NOMO-1 (cell line): ENCODE measurements at regions not wholly inside any gene's neighbourhood (a gene's known extent, or its start where the extent isn't known, plus 50 kb on each side); places are given as distances from the start of the nearest gene placed in this dataset.
A peak's percentile ranks its signal among the peaks of the same experiment; 100 is the strongest.

Experiments
- DNase-seq, 2 experiments: peaks; one replicate each; lab custom pipeline; 2025; ENCODE audit not compliant: unreplicated experiment in 2 of 2; lab: John Stamatoyannopoulos, UW

- DNase-seq = no peak
Measured at GRCh38 chr22:19574247-19574646, 50.0 kb upstream of the CLDN5 start.

- DNase-seq = peak; percentile 79 to 81
Measured at GRCh38 chr22:19576460-19577421, 52.5 kb upstream of the CLDN5 start.

- DNase-seq = no peak
Measured at GRCh38 chr22:19577422-19577966, 53.3 kb upstream of the CLDN5 start.

GRCh38 chr22:19578180-19579004 is 54.2 kb upstream of the CLDN5 start:
- no peak for DNase-seq

GRCh38 chr22:19579115-19579811 is 55.1 kb upstream of the CLDN5 start:
- peak; percentile 6 to 32 for DNase-seq

GRCh38 chr22:19579880-19580279 is 55.7 kb upstream of the CLDN5 start:
- DNase-seq = no peak

- no peak for DNase-seq
Measured at GRCh38 chr22:19580291-19580890, 56.2 kb upstream of the CLDN5 start.

- no peak for DNase-seq
Measured at GRCh38 chr22:19582033-19582693, 58.0 kb upstream of the CLDN5 start.

GRCh38 chr22:19586922-19587684 is 62.9 kb upstream of the CLDN5 start:
- no peak for DNase-seq

- no peak for DNase-seq
Measured at GRCh38 chr22:19590696-19591095, 66.5 kb upstream of the CLDN5 start.

- no peak for DNase-seq
Measured at GRCh38 chr22:19591568-19591967, 67.4 kb upstream of the CLDN5 start.

GRCh38 chr22:19592464-19592863 is 68.3 kb upstream of the CLDN5 start:
- no peak for DNase-seq

- no peak for DNase-seq
Measured at GRCh38 chr22:19593991-19594569, 69.9 kb upstream of the CLDN5 start.

GRCh38 chr22:19595532-19595931 is 71.3 kb upstream of the CLDN5 start:
- DNase-seq = no peak

GRCh38 chr22:19596680-19597398 is 72.6 kb upstream of the CLDN5 start:
- DNase-seq = peak in 1 of 2 experiments; percentile 14

- no peak for DNase-seq
Measured at GRCh38 chr22:19597399-19597735, 73.2 kb upstream of the CLDN5 start.

- DNase-seq = peak; percentile 7 to 41
Measured at GRCh38 chr22:19598054-19598855, 74.0 kb upstream of the CLDN5 start.
